HepG2 (cell line): ENCODE measurements at regions not wholly inside any gene's neighbourhood (a gene's known extent, or its start where the extent isn't known, plus 50 kb on each side); places are given as distances from the start of the nearest gene placed in this dataset.

Source experiments
- ATAC-seq: fragments of 200-7000 bp; cut with Tn5 transposase; 3 replicates; pipeline ENCODE4 v1.9.1; 2020; ENCODE audit warnings: mild to moderate bottlenecking, moderate library complexity
- BruUV-seq: library from RNA; stranded (reverse); fragments of 400-500 nt; replicated peaks from 2 replicates; lab custom pipeline; 2021; lab: Mats Ljungman, UMichigan
- CTCF ChIA-PET: fragments of 300-600 bp; formaldehyde crosslinking; extraction: SDS; loops from one replicate; lab custom pipeline; 2021; ENCODE audit warnings: low total read pairs, inconsistent platforms, low intra/inter-chr PET ratio; lab: Yijun Ruan, JAX
- POLR2A ChIA-PET: fragments of 350-600 bp; sonication (Branson Sonifier 250); formaldehyde crosslinking; loops from one replicate; lab custom pipeline; 2020; ENCODE audit warnings: antibody characterized with exemption, inconsistent platforms; lab: Yijun Ruan, JAX
- DNase-seq: peaks from one replicate; pipeline ENCODE4 v3.0.0-alpha.2; 2015; ENCODE audit warnings: low spot score
- FAIRE-seq: peaks from 3 replicates; lab custom pipeline; 2011; peaks lifted over from hg19 to GRCh38; lab: Jason Lieb, UNC
- H2AFZ ChIP-seq: one replicate; pipeline ENCODE4 v1.6.1; 2011; ENCODE audit warnings: low read length, inconsistent platforms
- H3K27ac ChIP-seq: fragments of 300-600 bp; 3 replicates; pipeline ENCODE4 v1.8.0; 2011; ENCODE audit warnings: mixed run types, mild to moderate bottlenecking, mixed read lengths, low read length, inconsistent platforms; ENCODE audit not compliant: insufficient read depth; ENCODE audit errors: extremely low read length
- H3K27me3 ChIP-seq, 2 experiments: fragments of 200-600 bp in 1 of 2; 2 replicates in 1 of 2; 3 replicates in 1 of 2; pipeline versions ENCODE4 v1.6.0 to v1.8.0; 2011; ENCODE audit warnings: low read length in 2 of 2, mild to moderate bottlenecking in 2 of 2, moderate library complexity in 2 of 2, inconsistent platforms in 1 of 2; ENCODE audit not compliant: insufficient read depth in 2 of 2, control insufficient read depth in 1 of 2
- H3K36me3 ChIP-seq, 2 experiments: fragments of 200-600 bp in 1 of 2; replicated peaks in 1 of 2; 2 replicates in 1 of 2; 3 replicates in 1 of 2; pipeline versions ENCODE4 v1.5.1 to v1.8.0; 2011; ENCODE audit warnings: low read length in 2 of 2, inconsistent platforms in 1 of 2; ENCODE audit not compliant: insufficient read depth in 2 of 2, control insufficient read depth in 1 of 2
- H3K4me1 ChIP-seq: 2 replicates; pipeline ENCODE4 v1.5.1; 2012; ENCODE audit warnings: low read length, inconsistent platforms; ENCODE audit not compliant: insufficient read depth
- H3K4me2 ChIP-seq: 2 replicates; pipeline ENCODE4 v1.6.0; 2011; ENCODE audit warnings: low read depth, low read length, inconsistent platforms
- H3K4me3 ChIP-seq, 3 experiments: fragments of 200-600 bp in 1 of 3; sonication (generic), shearing (Covaris generic) in 1 of 3; replicated peaks in 1 of 3; 2 replicates each; pipeline ENCODE4 v1.5.1; 2011 to 2016; ENCODE audit warnings: low read length in 3 of 3, inconsistent platforms in 2 of 3, low read depth in 2 of 3, mild to moderate bottlenecking in 2 of 3, control low read depth in 1 of 3, mixed read lengths in 1 of 3; ENCODE audit not compliant: insufficient read depth in 1 of 3
- H3K79me2 ChIP-seq: one replicate; pipeline ENCODE4 v1.6.1; 2011; ENCODE audit warnings: low read length, inconsistent platforms; ENCODE audit not compliant: insufficient read depth
- H3K9ac ChIP-seq: 2 replicates; pipeline ENCODE4 v1.6.0; 2011; ENCODE audit warnings: mild to moderate bottlenecking, low read depth, low read length, inconsistent platforms; ENCODE audit not compliant: insufficient read depth
- H3K9me3 ChIP-seq: 2 replicates; pipeline ENCODE4 v1.5.1; 2012; ENCODE audit warnings: mild to moderate bottlenecking, low read length
- H4K20me1 ChIP-seq: 2 replicates; pipeline ENCODE4 v1.6.0; 2011; ENCODE audit warnings: inconsistent platforms, mild to moderate bottlenecking, low read length, moderate library complexity; ENCODE audit not compliant: insufficient read depth
- ASH2L ChIP-seq: fragments of 300-600, 200-600 bp; sonication (generic); IDR thresholded peaks from 2 replicates; pipeline ENCODE4 v1.7.0; 2017; ENCODE audit warnings: low read depth, mild to moderate bottlenecking, moderate library complexity, mixed read lengths, low read length; ENCODE audit not compliant: insufficient read length
- DR1 ChIP-seq: sonication (generic); formaldehyde crosslinking; IDR thresholded peaks from 2 replicates; pipeline ENCODE4 v1.8.0; 2021; ENCODE audit warnings: mild to moderate bottlenecking, missing genetic modification reagents, inconsistent platforms
- ISL2 ChIP-seq: sonication (generic); formaldehyde crosslinking; IDR thresholded peaks from 2 replicates; pipeline ENCODE4 v1.5.0; 2020; ENCODE audit warnings: missing genetic modification reagents
- ISX ChIP-seq: sonication (generic); formaldehyde crosslinking; conservative IDR thresholded peaks from 2 replicates; pipeline ENCODE4 v1.5.0; 2020; ENCODE audit warnings: missing genetic modification reagents
- PCBP1 ChIP-seq: fragments of 200-400 bp; formaldehyde crosslinking; IDR thresholded peaks from 2 replicates; pipeline ENCODE4 v1.6.1; 2017; ENCODE audit warnings: mild to moderate bottlenecking, low read depth, low read length, borderline replicate concordance
- SIN3A ChIP-seq: IDR thresholded peaks from 2 replicates; pipeline ENCODE4 v1.6.1; 2011; ENCODE audit warnings: low read depth, mild to moderate bottlenecking, control low read depth, low read length, borderline replicate concordance
- TBP ChIP-seq: sonication (generic); formaldehyde crosslinking; IDR thresholded peaks from 2 replicates; pipeline ENCODE4 v1.5.0; 2020; ENCODE audit warnings: missing genetic modification reagents
- TEF ChIP-seq: sonication (generic); formaldehyde crosslinking; IDR thresholded peaks from 2 replicates; pipeline ENCODE4 v1.5.0; 2020; ENCODE audit warnings: missing genetic modification reagents
- ZMYM3 ChIP-seq: sonication (generic); formaldehyde crosslinking; IDR thresholded peaks from 2 replicates; pipeline ENCODE4 v1.5.1; 2020; ENCODE audit warnings: mild to moderate bottlenecking, missing genetic modification reagents
- ZNF282 ChIP-seq: fragments of 450-650 bp; IDR thresholded peaks from 2 replicates; pipeline ENCODE4 v1.6.1; 2018; ENCODE audit not compliant: partially characterized antibody
- ZNF431 ChIP-seq: sonication (generic); formaldehyde crosslinking; IDR thresholded peaks from 2 replicates; pipeline ENCODE4 v1.9.0; 2022; ENCODE audit warnings: missing genetic modification reagents, low read depth, mild to moderate bottlenecking, borderline replicate concordance
- ZNF709 ChIP-seq: sonication (generic); formaldehyde crosslinking; IDR thresholded peaks from 2 replicates; pipeline ENCODE4 v1.5.0; 2020; ENCODE audit warnings: mild to moderate bottlenecking, missing genetic modification reagents
- ZSCAN22 ChIP-seq: sonication (generic); formaldehyde crosslinking; IDR thresholded peaks from 2 replicates; pipeline ENCODE4 v1.4.0; 2020; ENCODE audit warnings: mild to moderate bottlenecking, missing genetic modification reagents
- WGBS: methylation state at CpG from one replicate; pipeline ENCODE4 v1.1.6; 2017; ENCODE audit warnings: low lambda C conversion rate; 5-methylcytosine and 5-hydroxymethylcytosine counted together
- in situ Hi-C: cut with HindIII; loops from 2 replicates; pipeline ENCODE4 v1.10.0; 2017; ENCODE audit warnings: low pct_unique_long_range_greater_than_20kb; ENCODE audit not compliant: extremely low pct_ligation_motif_present
- intact Hi-C: fragments of 100-400 bp; cut with micrococcal nuclease; formaldehyde crosslinking; loops from one replicate; pipeline ENCODE4 v1.10.0; 2022; ENCODE audit not compliant: unreplicated experiment
- TF ChIP-seq, protein P1 (sequence below): sonication (generic); formaldehyde crosslinking; IDR thresholded peaks from 2 replicates; pipeline ENCODE4 v1.5.1; 2020; ENCODE audit warnings: mild to moderate bottlenecking, missing genetic modification reagents
- TF ChIP-seq, protein P2 (sequence below): sonication (generic); formaldehyde crosslinking; IDR thresholded peaks from 2 replicates; pipeline ENCODE4 v1.4.0; 2020; ENCODE audit warnings: mild to moderate bottlenecking, missing genetic modification reagents

GRCh38 chr5:109278141-109278540, 131.6 kb downstream of the PJA2 start:
- ChIA-PET POLR2A (no interaction called here), CTCF (no interaction called here)
- no peak overlapping the region for H2AFZ ChIP-seq
- H3K79me2 ChIP-seq, result no peaks in the 10 kb centered on the region
- no peak for TF ChIP-seq ISX (CRISPR knock-in tag)
- no peak for TF ChIP-seq SIN3A
- TF ChIP-seq ZNF431 (CRISPR knock-in tag), result no peak
- no peak for TF ChIP-seq ZSCAN22 (CRISPR knock-in tag)
- TF ChIP-seq ZNF709 (CRISPR knock-in tag), result no peak
- TF ChIP-seq, protein P1, sequence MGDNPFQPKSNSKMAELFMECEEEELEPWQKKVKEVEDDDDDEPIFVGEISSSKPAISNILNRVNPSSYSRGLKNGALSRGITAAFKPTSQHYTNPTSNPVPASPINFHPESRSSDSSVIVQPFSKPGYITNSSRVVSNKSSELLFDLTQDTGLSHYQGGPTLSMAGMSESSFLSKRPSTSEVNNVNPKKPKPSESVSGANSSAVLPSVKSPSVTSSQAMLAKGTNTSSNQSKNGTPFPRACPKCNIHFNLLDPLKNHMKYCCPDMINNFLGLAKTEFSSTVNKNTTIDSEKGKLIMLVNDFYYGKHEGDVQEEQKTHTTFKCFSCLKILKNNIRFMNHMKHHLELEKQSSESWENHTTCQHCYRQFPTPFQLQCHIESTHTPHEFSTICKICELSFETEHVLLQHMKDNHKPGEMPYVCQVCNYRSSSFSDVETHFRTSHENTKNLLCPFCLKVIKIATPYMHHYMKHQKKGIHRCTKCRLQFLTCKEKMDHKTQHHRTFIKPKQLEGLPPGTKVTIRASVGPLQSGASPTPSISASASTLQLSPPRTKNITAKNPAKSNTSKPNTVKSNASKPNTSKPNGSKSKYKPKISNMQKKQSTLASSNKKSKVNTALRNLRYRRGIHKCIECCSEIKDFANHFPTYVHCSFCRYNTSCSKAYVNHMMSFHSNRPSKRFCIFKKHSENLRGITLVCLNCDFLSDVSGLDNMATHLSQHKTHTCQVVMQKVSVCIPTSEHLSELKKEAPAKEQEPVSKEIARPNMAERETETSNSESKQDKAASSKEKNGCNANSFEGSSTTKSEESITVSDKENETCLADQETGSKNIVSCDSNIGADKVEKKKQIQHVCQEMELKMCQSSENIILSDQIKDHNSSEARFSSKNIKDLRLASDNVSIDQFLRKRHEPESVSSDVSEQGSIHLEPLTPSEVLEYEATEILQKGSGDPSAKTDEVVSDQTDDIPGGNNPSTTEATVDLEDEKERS (CRISPR knock-in tag), result no peak
- no peak for TF ChIP-seq TEF
- no peak for TF ChIP-seq PCBP1
- TF ChIP-seq ISL2, result no peak
- no peak for TF ChIP-seq ZNF282
- no peak for TF ChIP-seq ASH2L
- TF ChIP-seq DR1 (CRISPR knock-in tag), result no peak
- TF ChIP-seq ZMYM3, result no peak
- no peak for TF ChIP-seq TBP (CRISPR knock-in tag)
- TF ChIP-seq, protein P2, sequence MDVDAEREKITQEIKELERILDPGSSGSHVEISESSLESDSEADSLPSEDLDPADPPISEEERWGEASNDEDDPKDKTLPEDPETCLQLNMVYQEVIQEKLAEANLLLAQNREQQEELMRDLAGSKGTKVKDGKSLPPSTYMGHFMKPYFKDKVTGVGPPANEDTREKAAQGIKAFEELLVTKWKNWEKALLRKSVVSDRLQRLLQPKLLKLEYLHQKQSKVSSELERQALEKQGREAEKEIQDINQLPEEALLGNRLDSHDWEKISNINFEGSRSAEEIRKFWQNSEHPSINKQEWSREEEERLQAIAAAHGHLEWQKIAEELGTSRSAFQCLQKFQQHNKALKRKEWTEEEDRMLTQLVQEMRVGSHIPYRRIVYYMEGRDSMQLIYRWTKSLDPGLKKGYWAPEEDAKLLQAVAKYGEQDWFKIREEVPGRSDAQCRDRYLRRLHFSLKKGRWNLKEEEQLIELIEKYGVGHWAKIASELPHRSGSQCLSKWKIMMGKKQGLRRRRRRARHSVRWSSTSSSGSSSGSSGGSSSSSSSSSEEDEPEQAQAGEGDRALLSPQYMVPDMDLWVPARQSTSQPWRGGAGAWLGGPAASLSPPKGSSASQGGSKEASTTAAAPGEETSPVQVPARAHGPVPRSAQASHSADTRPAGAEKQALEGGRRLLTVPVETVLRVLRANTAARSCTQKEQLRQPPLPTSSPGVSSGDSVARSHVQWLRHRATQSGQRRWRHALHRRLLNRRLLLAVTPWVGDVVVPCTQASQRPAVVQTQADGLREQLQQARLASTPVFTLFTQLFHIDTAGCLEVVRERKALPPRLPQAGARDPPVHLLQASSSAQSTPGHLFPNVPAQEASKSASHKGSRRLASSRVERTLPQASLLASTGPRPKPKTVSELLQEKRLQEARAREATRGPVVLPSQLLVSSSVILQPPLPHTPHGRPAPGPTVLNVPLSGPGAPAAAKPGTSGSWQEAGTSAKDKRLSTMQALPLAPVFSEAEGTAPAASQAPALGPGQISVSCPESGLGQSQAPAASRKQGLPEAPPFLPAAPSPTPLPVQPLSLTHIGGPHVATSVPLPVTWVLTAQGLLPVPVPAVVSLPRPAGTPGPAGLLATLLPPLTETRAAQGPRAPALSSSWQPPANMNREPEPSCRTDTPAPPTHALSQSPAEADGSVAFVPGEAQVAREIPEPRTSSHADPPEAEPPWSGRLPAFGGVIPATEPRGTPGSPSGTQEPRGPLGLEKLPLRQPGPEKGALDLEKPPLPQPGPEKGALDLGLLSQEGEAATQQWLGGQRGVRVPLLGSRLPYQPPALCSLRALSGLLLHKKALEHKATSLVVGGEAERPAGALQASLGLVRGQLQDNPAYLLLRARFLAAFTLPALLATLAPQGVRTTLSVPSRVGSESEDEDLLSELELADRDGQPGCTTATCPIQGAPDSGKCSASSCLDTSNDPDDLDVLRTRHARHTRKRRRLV (CRISPR knock-in tag), result no peak
- 5% methylated on average over 2 of the region's 2 CpGs for WGBS
- H3K9me3 ChIP-seq, result no peaks in the 10 kb centered on the region
- H3K9ac ChIP-seq, result no peak overlapping the region
- no peak overlapping the region for H3K27ac ChIP-seq
- H3K36me3 ChIP-seq, result no peaks in the 10 kb centered on the region
- no peaks in the 10 kb centered on the region for H3K4me1 ChIP-seq
- in situ Hi-C loops, result no loop called here
- H3K27me3 ChIP-seq, result no peaks in the 10 kb centered on the region
- intact Hi-C loops, result no loop called here
- H4K20me1 ChIP-seq, result no peaks in the 10 kb centered on the region
- no peak for DNase-seq
- no peak overlapping the region for H3K4me2 ChIP-seq
- FAIRE-seq, result no peak
- ATAC-seq, result no peak
- no TSS peak for BruUV-seq
- no peak overlapping the region for H3K4me3 ChIP-seq
